HepG2 (cell line): ENCODE measurements at regions not wholly inside any gene's neighbourhood (a gene's known extent, or its start where the extent isn't known, plus 50 kb on each side); places are given as distances from the start of the nearest gene placed in this dataset.

ENCODE experiments used
- BHLHE40 ChIP-seq: IDR thresholded peaks from 2 replicates; pipeline ENCODE4 v1.6.1; 2011; ENCODE audit warnings: low read length, improper control_type of control experiment
- CBX1 ChIP-seq: IDR thresholded peaks from one replicate; pipeline ENCODE4 v1.6.1; 2016; ENCODE audit warnings: antibody characterized with exemption, low read depth
- JUND ChIP-seq: sonication (generic); formaldehyde crosslinking; IDR thresholded peaks from 2 replicates; pipeline ENCODE4 v1.8.0; 2022; ENCODE audit warnings: mild to moderate bottlenecking, missing genetic modification reagents
- KAT8 ChIP-seq: IDR thresholded peaks from 2 replicates; pipeline ENCODE4 v1.6.1; 2016; ENCODE audit warnings: missing genetic modification reagents, missing compliant biosample characterization
- MAZ ChIP-seq, 2 experiments: sonication (generic) in 1 of 2; formaldehyde crosslinking in 1 of 2; IDR thresholded peaks; 2 replicates each; pipeline versions ENCODE4 v1.5.0 to v1.6.1; 2012 to 2020; ENCODE audit warnings: low read depth in 2 of 2, mild to moderate bottlenecking in 2 of 2, borderline replicate concordance in 1 of 2, improper control_type of control experiment in 1 of 2, low read length in 1 of 2, missing genetic modification reagents in 1 of 2, moderate library complexity in 1 of 2
- MXD3 ChIP-seq: IDR thresholded peaks from 2 replicates; pipeline ENCODE4 v1.6.1; 2016; ENCODE audit warnings: mild to moderate bottlenecking, missing biosample characterization, missing genetic modification reagents
- NR2F6 ChIP-seq, 2 experiments: IDR thresholded peaks; 2 replicates each; pipeline ENCODE4 v1.6.1; 2016; ENCODE audit warnings: antibody characterized with exemption in 1 of 2, mild to moderate bottlenecking in 1 of 2
- RBM39 ChIP-seq: fragments of 200-400 bp; formaldehyde crosslinking; IDR thresholded peaks from one replicate; pipeline ENCODE4 v1.6.1; 2018; ENCODE audit warnings: antibody characterized with exemption, mild to moderate bottlenecking, low read depth, low read length; ENCODE audit not compliant: poor library complexity, severe bottlenecking
- SIN3B ChIP-seq: fragments of 150-350 bp; IDR thresholded peaks from 2 replicates; pipeline ENCODE4 v1.6.1; 2014; ENCODE audit warnings: low read length
- SRSF9 ChIP-seq: fragments of 200-400 bp; formaldehyde crosslinking; IDR thresholded peaks from 2 replicates; pipeline ENCODE4 v1.6.1; 2018; ENCODE audit warnings: borderline replicate concordance, mild to moderate bottlenecking, low read depth, low read length; ENCODE audit not compliant: insufficient read depth, poor library complexity, severe bottlenecking
- TFAP4 ChIP-seq: sonication (generic); IDR thresholded peaks from 2 replicates; pipeline ENCODE4 v1.6.1; 2016; ENCODE audit warnings: low read depth, borderline replicate concordance
- THAP11 ChIP-seq: IDR thresholded peaks from 2 replicates; pipeline ENCODE4 v1.6.1; 2016; ENCODE audit warnings: missing biosample characterization, missing genetic modification reagents
- ZNF12 ChIP-seq: sonication (generic); formaldehyde crosslinking; IDR thresholded peaks from 2 replicates; pipeline ENCODE4 v1.5.0; 2020; ENCODE audit warnings: missing genetic modification reagents
- ZNF329 ChIP-seq: sonication (generic); formaldehyde crosslinking; IDR thresholded peaks from 2 replicates; pipeline ENCODE4 v1.9.0; 2021; ENCODE audit warnings: low read depth, mild to moderate bottlenecking, missing genetic modification reagents
- ZNF407 ChIP-seq: sonication (generic); formaldehyde crosslinking; IDR thresholded peaks from one replicate; pipeline ENCODE4 v1.5.1; 2020; ENCODE audit warnings: mild to moderate bottlenecking, missing genetic modification reagents; ENCODE audit errors: not compliant biosample characterization
- ZNF674 ChIP-seq: sonication (generic); formaldehyde crosslinking; IDR thresholded peaks from 2 replicates; pipeline ENCODE4 v1.5.0; 2020; ENCODE audit warnings: low read depth, mild to moderate bottlenecking, missing genetic modification reagents
- ZNF710 ChIP-seq: sonication (generic); formaldehyde crosslinking; IDR thresholded peaks from 2 replicates; pipeline ENCODE4 v1.5.0; 2020; ENCODE audit warnings: mild to moderate bottlenecking, missing genetic modification reagents, borderline replicate concordance
- ZNF878 ChIP-seq: sonication (generic); formaldehyde crosslinking; IDR thresholded peaks from 2 replicates; pipeline ENCODE4 v1.8.1; 2023; ENCODE audit warnings: mild to moderate bottlenecking, missing genetic modification reagents, moderate library complexity

- TF ChIP-seq ZNF407 (no peak), KAT8 (CRISPR knock-in tag) (no peak), ZNF12 (CRISPR knock-in tag) (peak; percentile 75; the same call in 1 of the 2 replicates), CBX1 (no peak), RBM39 (no peak), MAZ (IDR thresholded peaks at IDR 0.05; ENCODE audit: borderline replicate concordance, low read depth, low read length) (no peak), MAZ (CRISPR knock-in tag; IDR thresholded peaks at IDR 0.05; ENCODE audit: low read depth) (no peak), ZNF674 (CRISPR knock-in tag) (no peak), ZNF710 (CRISPR knock-in tag) (no peak), BHLHE40 (peak; percentile 72), JUND (CRISPR knock-in tag) (no peak), SIN3B (no peak), THAP11 (CRISPR knock-in tag) (no peak), TFAP4 (no peak), SRSF9 (no peak), ZNF329 (CRISPR knock-in tag) (no peak), NR2F6 (IDR thresholded peaks at IDR 0.05) (peak; percentile 64), NR2F6 (CRISPR knock-in tag; IDR thresholded peaks at IDR 0.05) (0 out of 2 replicates have a peak, but pooled peaks have one; percentile 27), MXD3 (CRISPR knock-in tag) (no peak), ZNF878 (CRISPR knock-in tag) (0 out of 2 replicates have a peak, but pooled peaks have one; percentile 25)
Measured at GRCh38 chr2:172673056-172673683, 62.5 kb upstream of the RAPGEF4 start (continued).
